OCI-LY3 (cell line): ENCODE measurements at regions not wholly inside any gene's neighbourhood (a gene's known extent, or its start where the extent isn't known, plus 50 kb on each side); places are given as distances from the start of the nearest gene placed in this dataset.

Experiments used
- CTCF ChIP-seq: fragments of 200-600, 300-600 bp; sonication (generic); IDR thresholded peaks from 2 replicates; pipeline ENCODE4 v1.5.1; 2014; ENCODE audit warnings: antibody characterized with exemption, low read length, low read depth
- EZH2phosphoT487 ChIP-seq: fragments of 200-600 bp; shearing (Covaris generic); IDR thresholded peaks from 2 replicates; pipeline ENCODE4 v1.6.1; 2018; ENCODE audit warnings: antibody characterized with exemption, mixed run types, low read depth

DNA sequence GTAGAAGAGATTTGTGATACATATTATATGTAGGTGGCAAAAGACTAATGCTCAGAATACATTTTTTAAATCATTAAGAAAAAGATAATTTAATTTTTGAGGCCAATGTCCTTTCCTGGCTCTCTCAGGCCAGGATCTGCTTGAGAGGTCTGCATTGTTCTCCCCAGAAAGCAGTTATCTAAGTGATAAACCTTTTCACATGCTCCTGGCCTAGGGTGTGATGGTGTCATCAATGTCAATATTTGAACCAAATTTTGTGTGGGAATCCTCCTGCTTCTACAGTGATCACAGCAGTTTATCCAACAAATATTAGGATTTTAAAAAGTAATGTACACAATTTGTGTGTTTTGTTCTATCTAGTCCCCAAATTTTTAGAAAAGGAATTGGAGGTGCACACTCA, 166.6 kb downstream of the DIRAS2 start:
- no peak for TF ChIP-seq CTCF
- no peak for TF ChIP-seq EZH2phosphoT487
